H9 (cell line): ENCODE measurements at regions not wholly inside any gene's neighbourhood (a gene's known extent, or its start where the extent isn't known, plus 50 kb on each side); places are given as distances from the start of the nearest gene placed in this dataset.
"Not testable (repeated sequence)": the region's sequence is repeated elsewhere in the genome, so short reads cannot be mapped to it uniquely, and the experiment has no call there.

Experiments used
- DNase-seq: peaks from one replicate; pipeline ENCODE4 v3.0.0-alpha.2; 2017
- H2AFZ ChIP-seq: one replicate; pipeline ENCODE4 v1.6.1; 2013; ENCODE audit warnings: mild to moderate bottlenecking, low read length, control low read depth, moderate library complexity
- H2AK5ac ChIP-seq: 2 replicates; pipeline ENCODE4 v1.6.1; 2013; ENCODE audit warnings: low read length, control low read depth, mixed read lengths; ENCODE audit not compliant: insufficient read length
- H2BK120ac ChIP-seq: one replicate; pipeline ENCODE4 v1.6.1; 2013; ENCODE audit warnings: low read depth, mild to moderate bottlenecking, low read length, control low read depth, inconsistent platforms; ENCODE audit not compliant: poor library complexity, severe bottlenecking
- H2BK12ac ChIP-seq: 2 replicates; pipeline ENCODE4 v1.6.1; 2013; ENCODE audit warnings: low read length, control low read depth, mixed read lengths, low read depth; ENCODE audit not compliant: insufficient read length
- H2BK15ac ChIP-seq: 2 replicates; pipeline ENCODE4 v1.6.1; 2013; ENCODE audit warnings: low read depth, low read length, control low read depth
- H2BK20ac ChIP-seq: one replicate; pipeline ENCODE4 v1.6.1; 2013; ENCODE audit warnings: low read depth, mild to moderate bottlenecking, low read length, control low read depth, inconsistent platforms; ENCODE audit not compliant: poor library complexity, severe bottlenecking
- H2BK5ac ChIP-seq: 2 replicates; pipeline ENCODE4 v1.6.1; 2013; ENCODE audit warnings: low read length, control low read depth, mixed read lengths; ENCODE audit not compliant: insufficient read length
- H3K14ac ChIP-seq: 2 replicates; pipeline ENCODE4 v1.6.1; 2013; ENCODE audit warnings: low read length, control low read depth; ENCODE audit not compliant: insufficient read depth
- H3K18ac ChIP-seq: 2 replicates; pipeline ENCODE4 v1.6.1; 2013; ENCODE audit warnings: low read depth, mild to moderate bottlenecking, mixed read lengths, low read length, control low read depth; ENCODE audit not compliant: insufficient read length
- H3K23ac ChIP-seq: 2 replicates; pipeline ENCODE4 v1.6.1; 2013; ENCODE audit warnings: low read length, control low read depth, mixed read lengths, low read depth; ENCODE audit not compliant: insufficient read length
- H3K23me2 ChIP-seq: 2 replicates; pipeline ENCODE4 v1.6.1; 2013; ENCODE audit warnings: low read depth, mild to moderate bottlenecking, mixed read lengths, low read length, control low read depth; ENCODE audit not compliant: insufficient read length, poor library complexity, severe bottlenecking
- H3K27ac ChIP-seq: 2 replicates; pipeline ENCODE4 v1.5.1; 2013; ENCODE audit warnings: low read length, control low read depth, mixed read lengths, low read depth; ENCODE audit not compliant: insufficient read length
- H3K27me3 ChIP-seq: 2 replicates; pipeline ENCODE4 v1.6.1; 2013; ENCODE audit warnings: low read length, control low read depth, inconsistent platforms; ENCODE audit not compliant: insufficient read depth
- H3K4ac ChIP-seq: 2 replicates; pipeline ENCODE4 v1.6.1; 2013; ENCODE audit warnings: low read depth, mild to moderate bottlenecking, control low read depth, inconsistent platforms, low read length, moderate library complexity
- H3K4me1 ChIP-seq: 2 replicates; pipeline ENCODE4 v1.6.1; 2013; ENCODE audit warnings: low read length, control low read depth, inconsistent platforms; ENCODE audit not compliant: insufficient read depth
- H3K4me2 ChIP-seq: 2 replicates; pipeline ENCODE4 v1.6.1; 2013; ENCODE audit warnings: low read length, control low read depth, mixed read lengths; ENCODE audit not compliant: insufficient read length, insufficient read depth
- H3K56ac ChIP-seq: 2 replicates; pipeline ENCODE4 v1.6.1; 2013; ENCODE audit warnings: low read depth, mild to moderate bottlenecking, mixed read lengths, low read length, control low read depth; ENCODE audit not compliant: insufficient read length
- H3K79me1 ChIP-seq: 2 replicates; pipeline ENCODE4 v1.6.1; 2013; ENCODE audit warnings: low read depth, mild to moderate bottlenecking, moderate library complexity, low read length, control low read depth, inconsistent platforms; ENCODE audit not compliant: insufficient read depth, poor library complexity, severe bottlenecking
- H3K79me2 ChIP-seq: 2 replicates; pipeline ENCODE4 v1.6.1; 2013; ENCODE audit warnings: low read length, control low read depth, inconsistent platforms; ENCODE audit not compliant: insufficient read depth
- H3K9ac ChIP-seq: 2 replicates; pipeline ENCODE4 v1.6.1; 2013; ENCODE audit warnings: low read length, control low read depth, mixed read lengths; ENCODE audit not compliant: insufficient read length; ENCODE audit errors: extremely low read depth
- H3K9me3 ChIP-seq: one replicate; pipeline ENCODE4 v1.6.1; 2013; ENCODE audit warnings: low read depth, low read length, inconsistent platforms; ENCODE audit not compliant: control insufficient read depth
- H3T11ph ChIP-seq: one replicate; pipeline ENCODE4 v1.6.1; 2013; ENCODE audit warnings: mild to moderate bottlenecking, low read length, control low read depth, inconsistent platforms
- H4K20me1 ChIP-seq: one replicate; pipeline ENCODE4 v1.6.1; 2013; ENCODE audit not compliant: control insufficient read depth, insufficient read length, insufficient read depth
- H4K5ac ChIP-seq: 2 replicates; pipeline ENCODE4 v1.6.1; 2013; ENCODE audit warnings: low read depth, mild to moderate bottlenecking, mixed read lengths, low read length, control low read depth; ENCODE audit not compliant: insufficient read length
- H4K8ac ChIP-seq: replicated peaks from 2 replicates; pipeline ENCODE4 v1.6.1; 2013; ENCODE audit warnings: low read length, control low read depth, mixed read lengths, low read depth; ENCODE audit not compliant: insufficient read length
- H4K91ac ChIP-seq: 2 replicates; pipeline ENCODE4 v1.6.1; 2013; ENCODE audit warnings: low read depth, mild to moderate bottlenecking, moderate library complexity, mixed read lengths, low read length, control low read depth; ENCODE audit not compliant: insufficient read length
- H3K27ac Mint-ChIP-seq, 3 experiments: 2 replicates in 2 of 3; 3 replicates in 1 of 3; pipeline ENCODE4 v1.8.0; 2020 to 2021; ENCODE audit warnings: mixed read lengths in 3 of 3, mild to moderate bottlenecking in 1 of 3, moderate library complexity in 1 of 3
- H3K27me3 Mint-ChIP-seq: 2 replicates; pipeline ENCODE4 v1.8.0; 2021; ENCODE audit warnings: low read depth, mild to moderate bottlenecking, moderate library complexity, mixed read lengths
- H3K36me3 Mint-ChIP-seq, 3 experiments: 2 replicates in 2 of 3; 3 replicates in 1 of 3; pipeline ENCODE4 v1.8.0; 2020 to 2021; ENCODE audit warnings: low read depth in 3 of 3, mixed read lengths in 3 of 3; ENCODE audit not compliant: insufficient read depth in 1 of 3
- H3K4me1 Mint-ChIP-seq, 2 experiments: 2 replicates each; pipeline ENCODE4 v1.8.0; 2020; ENCODE audit warnings: mixed read lengths in 2 of 2
- H3K4me3 Mint-ChIP-seq, 2 experiments: 2 replicates in 1 of 2; 3 replicates in 1 of 2; pipeline ENCODE4 v1.8.0; 2020 to 2021; ENCODE audit warnings: mild to moderate bottlenecking in 2 of 2, mixed read lengths in 2 of 2, moderate library complexity in 1 of 2
- H3K9me3 Mint-ChIP-seq, 2 experiments: 2 replicates in 1 of 2; 3 replicates in 1 of 2; pipeline ENCODE4 v1.8.0; 2020; ENCODE audit warnings: mild to moderate bottlenecking in 2 of 2, mixed read lengths in 2 of 2, moderate library complexity in 1 of 2
- CTCF ChIP-seq: fragments of 200-600 bp; sonication (generic); conservative IDR thresholded peaks from 3 replicates; pipeline ENCODE4 v1.8.0; 2021; ENCODE audit warnings: antibody characterized with exemption, mild to moderate bottlenecking
- WGBS: extraction: QIAGEN DNeasy Blood & Tissue Kit; methylation state at CpG from one replicate; pipeline ENCODE4 v1.1.7; 2013; ENCODE audit warnings: missing lambda C conversion rate, low lambda C conversion rate, mixed read lengths; ENCODE audit not compliant: insufficient read length; ENCODE audit errors: extremely low coverage; 5-methylcytosine and 5-hydroxymethylcytosine counted together

GRCh38 chr4:149183638-149184037, 632.0 kb downstream of the IQCM start:
- H3K9me3 ChIP-seq = no peaks in the 10 kb centered on the region
- no peak overlapping the region for H3K56ac ChIP-seq
- Mint-ChIP-seq H3K4me1 (peaks cover 6 to 8% of the 10 kb centered on the region in 2 experiments), H3K27ac (no peak overlapping the region; a peak in 1 of 7 replicates), H3K9me3 (peaks cover 0 to 3% of the 10 kb centered on the region in 2 experiments; a peak in 3 of 5 replicates), H3K4me3 (no peak overlapping the region), H3K36me3 (no peaks in the 10 kb centered on the region), H3K27me3 (peaks cover 3% of the 10 kb centered on the region)
- no peak overlapping the region for H4K8ac ChIP-seq
- no peaks in the 10 kb centered on the region for H3K79me2 ChIP-seq
- no peak overlapping the region for H3K4ac ChIP-seq
- no CpG with 5 or more reads among the region's 1 CpG for WGBS
- H3T11ph ChIP-seq = no peak overlapping the region
- no peak overlapping the region for H2BK120ac ChIP-seq
- peak; percentile 31 for DNase-seq
- no peak overlapping the region for H3K18ac ChIP-seq
- no peak overlapping the region for H2BK12ac ChIP-seq
- no peak for TF ChIP-seq CTCF
- H2BK5ac ChIP-seq = no peak overlapping the region
- H3K9ac ChIP-seq = no peak overlapping the region
- H2BK15ac ChIP-seq = no peak overlapping the region
- H4K5ac ChIP-seq = no peak overlapping the region
- no peak overlapping the region for H3K4me2 ChIP-seq
- H3K79me1 ChIP-seq = no peaks in the 10 kb centered on the region
- H2AK5ac ChIP-seq = no peak overlapping the region
- H4K20me1 ChIP-seq = no peaks in the 10 kb centered on the region
- no peak overlapping the region for H4K91ac ChIP-seq
- H3K23me2 ChIP-seq = no peaks in the 10 kb centered on the region
- no peaks in the 10 kb centered on the region; the same call in 1 of the 2 replicates for H3K4me1 ChIP-seq
- H3K14ac ChIP-seq = no peak overlapping the region
- H2BK20ac ChIP-seq = no peak overlapping the region
- no peak overlapping the region for H3K27ac ChIP-seq
- H3K23ac ChIP-seq = no peak overlapping the region
- no peaks in the 10 kb centered on the region for H3K27me3 ChIP-seq
- H2AFZ ChIP-seq = no peak overlapping the region

- not testable (repeated sequence) for H3K36me3 Mint-ChIP-seq, H3K4ac ChIP-seq, H3K79me2 ChIP-seq, DNase-seq, H3K4me1 Mint-ChIP-seq, H3T11ph ChIP-seq, H2BK20ac ChIP-seq, H3K23ac ChIP-seq, H2BK15ac ChIP-seq, H3K27ac ChIP-seq, H3K56ac ChIP-seq, H3K27me3 Mint-ChIP-seq, H3K23me2 ChIP-seq, H2BK5ac ChIP-seq, H3K4me3 Mint-ChIP-seq, H4K8ac ChIP-seq, H2AK5ac ChIP-seq, H4K5ac ChIP-seq, H3K4me1 ChIP-seq, H2BK120ac ChIP-seq, H3K27ac Mint-ChIP-seq, H3K4me2 ChIP-seq, H3K14ac ChIP-seq, H4K20me1 ChIP-seq, H2BK12ac ChIP-seq, H3K9me3 ChIP-seq, H3K9me3 Mint-ChIP-seq, H3K9ac ChIP-seq, H2AFZ ChIP-seq, H3K18ac ChIP-seq, H4K91ac ChIP-seq, H3K27me3 ChIP-seq, H3K79me1 ChIP-seq
- WGBS = no CpG with 5 or more reads among the region's 2 CpGs
These were observed 634.2 kb downstream of the IQCM start for GRCh38 chr4:149181459-149181858.
